ENCODE measurements at regions not wholly inside any gene's neighbourhood (a gene's known extent, or its start where the extent isn't known, plus 50 kb on each side); places are given as distances from the start of the nearest gene placed in this dataset.

DNA sequence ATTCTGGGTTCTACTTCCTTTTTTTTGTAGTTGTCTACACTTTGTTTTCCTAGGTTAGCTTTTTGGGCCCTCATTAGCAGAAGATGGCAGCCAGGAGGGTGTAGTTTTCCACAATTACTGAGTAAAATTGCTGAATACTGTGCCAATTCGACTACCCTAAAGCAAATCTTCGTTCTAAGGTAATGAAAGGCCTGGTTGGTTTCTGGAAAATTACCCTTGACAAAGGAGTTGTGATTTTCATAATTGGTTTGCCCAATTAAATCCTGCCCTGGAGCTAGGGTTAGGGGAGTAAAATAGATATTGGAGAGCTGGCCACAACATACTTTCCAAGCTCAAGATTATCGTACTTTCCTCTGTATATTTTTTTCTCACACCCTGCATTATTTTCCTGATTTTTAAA, 293.0 kb downstream of the OXSM start:
- TF ChIP-seq, protein P1, sequence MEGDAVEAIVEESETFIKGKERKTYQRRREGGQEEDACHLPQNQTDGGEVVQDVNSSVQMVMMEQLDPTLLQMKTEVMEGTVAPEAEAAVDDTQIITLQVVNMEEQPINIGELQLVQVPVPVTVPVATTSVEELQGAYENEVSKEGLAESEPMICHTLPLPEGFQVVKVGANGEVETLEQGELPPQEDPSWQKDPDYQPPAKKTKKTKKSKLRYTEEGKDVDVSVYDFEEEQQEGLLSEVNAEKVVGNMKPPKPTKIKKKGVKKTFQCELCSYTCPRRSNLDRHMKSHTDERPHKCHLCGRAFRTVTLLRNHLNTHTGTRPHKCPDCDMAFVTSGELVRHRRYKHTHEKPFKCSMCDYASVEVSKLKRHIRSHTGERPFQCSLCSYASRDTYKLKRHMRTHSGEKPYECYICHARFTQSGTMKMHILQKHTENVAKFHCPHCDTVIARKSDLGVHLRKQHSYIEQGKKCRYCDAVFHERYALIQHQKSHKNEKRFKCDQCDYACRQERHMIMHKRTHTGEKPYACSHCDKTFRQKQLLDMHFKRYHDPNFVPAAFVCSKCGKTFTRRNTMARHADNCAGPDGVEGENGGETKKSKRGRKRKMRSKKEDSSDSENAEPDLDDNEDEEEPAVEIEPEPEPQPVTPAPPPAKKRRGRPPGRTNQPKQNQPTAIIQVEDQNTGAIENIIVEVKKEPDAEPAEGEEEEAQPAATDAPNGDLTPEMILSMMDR (IDR thresholded peaks at IDR 0.05; ENCODE audit: control extremely low read depth in 1 of 3, insufficient read depth in 1 of 3, low read depth in 1 of 3, low read length in 3 of 3) = no peak
- TF ChIP-seq EGR1 (IDR thresholded peaks at IDR 0.05; ENCODE audit: borderline replicate concordance, low read depth, low read length) (no peak), EP300 (IDR thresholded peaks at IDR 0.05; ENCODE audit: borderline replicate concordance in 1 of 2, low read depth in 2 of 2, low read length in 2 of 2) (no peak), SP1 (IDR thresholded peaks at IDR 0.05; ENCODE audit: low read depth, low read length) (no peak), EZH2 (IDR thresholded peaks at IDR 0.05; ENCODE audit: low read depth, low read length, severe bottlenecking) (no peak), POLR2AphosphoS5 (IDR thresholded peaks at IDR 0.05; ENCODE audit: low read depth, low read length) (no peak), CHD1 (IDR thresholded peaks at IDR 0.05; ENCODE audit: low read depth, low read length) (no peak), CBX8 (IDR thresholded peaks at IDR 0.05; ENCODE audit: borderline replicate concordance, low read depth, low read length) (no peak), RXRA (IDR thresholded peaks at IDR 0.05; ENCODE audit: insufficient read depth, low read depth, low read length) (no peak), CEBPB (IDR thresholded peaks at IDR 0.05; ENCODE audit: low read depth, low read length) (no peak), POLR2A (IDR thresholded peaks at IDR 0.05; ENCODE audit: control extremely low read depth in 1 of 2, low read depth in 2 of 2, low read length in 2 of 2) (no peak), YY1 (IDR thresholded peaks at IDR 0.05; ENCODE audit: low read depth, low read length) (no peak)
- TF ChIP-seq, protein P2, sequence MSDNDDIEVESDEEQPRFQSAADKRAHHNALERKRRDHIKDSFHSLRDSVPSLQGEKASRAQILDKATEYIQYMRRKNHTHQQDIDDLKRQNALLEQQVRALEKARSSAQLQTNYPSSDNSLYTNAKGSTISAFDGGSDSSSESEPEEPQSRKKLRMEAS (IDR thresholded peaks at IDR 0.05) = no peak
